ENCODE measurements at regions not wholly inside any gene's neighbourhood (a gene's known extent, or its start where the extent isn't known, plus 50 kb on each side); places are given as distances from the start of the nearest gene placed in this dataset.

DNA sequence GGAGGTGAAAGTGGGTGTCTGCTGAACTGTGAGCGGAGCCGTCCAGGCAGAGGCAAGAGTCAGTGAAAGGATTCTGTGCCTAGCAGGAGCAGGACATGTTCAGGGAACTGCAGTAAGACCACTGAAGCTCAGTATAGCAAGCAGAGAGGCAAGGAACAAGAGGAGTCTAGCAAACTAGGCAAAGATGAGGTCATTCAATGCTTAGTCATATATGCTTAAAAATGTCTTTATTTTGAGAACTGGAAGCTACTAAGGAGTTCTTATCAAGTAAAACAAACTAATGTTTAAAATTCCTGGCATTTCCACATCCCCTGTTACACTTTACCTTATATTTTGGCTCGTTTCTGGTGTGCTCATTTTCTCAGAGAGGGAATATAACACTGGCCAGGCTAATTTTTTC, 913.4 kb downstream of the CBLN2 start:
- TF ChIP-seq CTCF (IDR thresholded peaks at IDR 0.05) (no peak), POLR2A (IDR thresholded peaks at IDR 0.05) (no peak)
